Left colon (tissue), 2 donors: ENCODE measurements at regions not wholly inside any gene's neighbourhood (a gene's known extent, or its start where the extent isn't known, plus 50 kb on each side); places are given as distances from the start of the nearest gene placed in this dataset.
"Not testable (repeated sequence)": the region's sequence is repeated elsewhere in the genome, so short reads cannot be mapped to it uniquely, and the experiment has no call there.

Experiments used
- ATAC-seq: fragments of 200-7000 bp; cut with Tn5 transposase; one replicate; pipeline ENCODE4 v1.9.1; 2020; ENCODE audit warnings: mild to moderate bottlenecking, moderate library complexity
- DNase-seq, 2 donors: peaks; one replicate each; pipeline ENCODE4 v3.0.0-alpha.2; 2020
- intact Hi-C, 2 donors: fragments of 100-400 bp; cut with DNase I in 1 of 2; cut with micrococcal nuclease in 1 of 2; formaldehyde crosslinking; loops; one replicate each; pipeline versions ENCODE4 v1.11.2 to v1.14.0; 2022; cut with DNase I, micrococcal nuclease
- donor health status: DM: no; HTN: no; CAD: no.
- donor health status: DM: yes; HTN: yes; CAD: no.

DNA sequence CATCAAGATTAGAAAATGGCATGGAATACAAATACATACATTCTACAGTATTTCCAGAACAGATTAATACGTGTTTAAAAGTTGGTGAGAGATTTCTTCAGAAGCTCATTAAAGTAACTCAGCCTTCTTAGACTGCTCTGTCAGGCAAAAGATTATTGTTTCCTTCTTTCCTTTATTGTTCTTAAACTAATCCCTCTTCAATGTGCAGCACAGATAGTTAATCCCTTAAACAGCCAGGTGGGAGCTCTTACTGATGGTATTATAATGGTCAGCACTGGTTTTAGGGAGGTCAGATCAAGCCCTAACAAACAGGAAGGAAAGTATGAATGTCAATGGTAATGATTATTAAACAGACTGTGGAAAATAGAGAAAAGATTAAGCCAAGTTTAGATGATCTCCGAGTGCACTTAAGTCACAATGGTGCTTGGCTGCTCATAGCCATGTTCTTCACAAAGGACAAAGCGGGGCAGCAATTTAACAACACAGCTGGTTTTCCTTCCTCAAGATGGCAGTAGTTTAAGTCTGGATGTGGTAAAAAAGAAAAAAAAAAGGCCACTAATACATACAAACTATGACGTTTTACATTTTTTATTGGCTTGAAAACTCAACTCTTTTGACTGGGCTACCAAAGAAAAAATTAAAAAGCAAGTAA, 992.6 kb downstream of the PCDH9 start:
- intact Hi-C loops = no loop called here
- DNase-seq (no peak), ATAC-seq (no peak)

DNA sequence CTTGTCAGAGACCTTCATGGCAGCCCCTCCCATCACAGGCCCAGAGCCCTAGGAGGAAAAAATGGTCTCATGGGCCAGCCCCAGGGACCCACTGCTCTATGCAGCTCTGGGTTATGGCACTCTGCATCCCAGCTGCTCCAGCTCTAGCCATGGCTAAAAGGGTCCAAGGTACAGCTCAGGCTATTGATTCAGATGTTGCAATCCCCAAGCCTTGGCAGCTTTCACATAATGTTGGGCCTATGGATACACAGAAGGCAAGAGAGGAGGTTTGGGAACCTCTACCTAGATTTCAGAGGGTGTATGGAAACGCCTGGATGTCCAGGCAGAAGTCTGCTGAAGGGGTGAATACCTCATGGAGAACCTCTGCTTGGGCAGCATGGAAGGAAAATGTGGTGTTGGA, 996.0 kb downstream of the PCDH9 start:
- intact Hi-C loops = no loop called here
- no peak for DNase-seq
- no peak for ATAC-seq

DNA sequence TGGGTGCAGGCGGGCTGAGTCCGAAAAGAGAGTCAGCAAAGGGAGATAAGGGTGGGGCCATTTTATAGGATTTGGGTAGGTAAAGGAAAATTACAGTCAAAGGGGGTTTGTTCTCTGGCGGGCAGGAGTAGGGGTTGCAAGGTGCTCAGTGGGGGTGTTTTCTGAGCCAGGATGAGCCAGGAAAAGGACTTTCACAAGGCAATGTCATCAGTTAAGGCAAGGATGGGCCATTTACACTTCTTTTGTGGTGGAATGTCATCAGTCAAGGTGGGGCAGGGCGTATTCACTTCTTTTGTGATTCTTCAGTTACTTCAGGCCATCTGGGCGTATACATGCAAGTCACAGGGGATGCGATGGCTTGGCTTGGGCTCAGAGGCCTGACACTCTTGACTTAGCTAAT, 998.2 kb downstream of the PCDH9 start:
- DNase-seq, ATAC-seq, intact Hi-C loops: not testable (repeated sequence)

DNA sequence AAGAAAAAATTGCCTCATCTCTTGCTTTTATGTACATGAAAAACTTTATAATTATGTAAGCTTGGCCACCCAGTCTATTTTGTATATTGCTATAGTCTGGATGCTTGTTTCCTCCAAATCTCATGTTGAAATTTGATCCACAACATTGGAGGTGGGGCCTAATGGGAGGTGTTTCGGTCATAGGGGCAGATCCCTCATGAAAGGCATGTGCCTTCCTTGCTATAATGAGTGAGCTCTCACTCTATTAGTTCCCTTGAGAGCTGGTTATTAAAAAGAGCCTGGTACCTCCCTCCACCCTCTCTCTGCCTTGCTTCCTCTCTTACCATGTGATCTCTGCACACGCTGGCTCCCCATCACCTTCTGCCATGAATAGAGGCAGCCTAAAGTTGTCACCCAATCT, 1005.1 kb downstream of the PCDH9 start:
- ATAC-seq (no peak), DNase-seq (no peak)
- intact Hi-C loops = no loop called here

DNA sequence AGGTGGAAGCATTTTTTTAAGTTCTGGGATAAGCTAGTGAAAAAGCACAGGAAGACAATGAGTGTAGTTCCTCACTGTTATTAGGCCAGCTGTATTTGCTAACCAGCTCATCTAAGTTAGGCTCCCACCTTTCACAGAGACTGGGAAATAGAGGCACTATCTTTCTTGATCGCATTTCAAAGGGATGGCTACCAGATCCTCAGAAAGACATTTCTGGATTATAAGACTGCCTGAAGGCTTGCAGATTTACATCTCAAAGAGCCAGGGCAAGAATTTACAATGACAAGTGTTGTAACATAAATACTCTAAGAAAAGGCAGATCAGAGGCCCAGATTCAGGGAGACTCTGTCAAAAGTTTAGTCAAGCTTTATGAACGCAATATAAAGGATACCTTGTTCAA, 1005.5 kb downstream of the PCDH9 start:
- DNase-seq (no peak), ATAC-seq (no peak)
- intact Hi-C loops = no loop called here

DNA sequence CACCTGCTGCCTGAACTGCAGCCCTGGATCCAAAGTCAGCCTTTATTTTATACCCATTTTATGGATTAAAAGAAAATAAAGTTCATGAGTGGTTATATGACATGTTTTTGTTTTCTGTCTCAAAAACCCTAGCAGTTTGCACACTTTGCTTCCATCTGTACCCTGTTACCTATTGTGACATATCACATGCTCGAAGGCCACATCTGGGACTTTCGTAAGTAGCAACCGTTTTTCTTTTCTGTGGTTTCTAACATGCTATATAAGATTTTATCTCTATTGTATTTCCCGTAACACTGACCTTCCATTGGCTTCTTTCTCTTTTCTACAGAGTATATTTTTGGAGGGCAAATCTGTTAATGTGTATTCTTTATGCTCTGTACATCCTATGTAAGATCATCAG, 1007.2 kb downstream of the PCDH9 start:
- intact Hi-C loops = no loop called here
- ATAC-seq (no peak), DNase-seq (no peak)

DNA sequence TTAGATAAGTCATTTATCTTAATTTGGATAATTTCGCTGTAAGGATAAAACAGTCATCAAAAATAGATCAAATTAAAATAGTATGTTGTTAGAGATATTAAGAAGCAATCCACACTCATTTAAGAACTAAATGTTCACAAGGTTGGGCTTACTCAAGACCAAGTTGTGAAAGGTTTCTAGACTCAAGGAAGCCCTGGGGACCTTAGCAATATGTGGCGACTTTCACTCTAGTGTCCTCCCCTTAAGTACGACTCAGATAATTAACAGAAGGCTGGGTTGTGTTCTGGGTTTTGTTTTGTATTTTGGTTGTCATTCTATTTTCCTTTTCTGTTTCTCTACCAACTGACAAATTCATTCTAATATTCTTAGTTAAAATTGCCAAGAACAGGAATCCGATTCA, 1008.0 kb downstream of the PCDH9 start:
- no peak for DNase-seq
- ATAC-seq = no peak
- intact Hi-C loops = no loop called here

DNA sequence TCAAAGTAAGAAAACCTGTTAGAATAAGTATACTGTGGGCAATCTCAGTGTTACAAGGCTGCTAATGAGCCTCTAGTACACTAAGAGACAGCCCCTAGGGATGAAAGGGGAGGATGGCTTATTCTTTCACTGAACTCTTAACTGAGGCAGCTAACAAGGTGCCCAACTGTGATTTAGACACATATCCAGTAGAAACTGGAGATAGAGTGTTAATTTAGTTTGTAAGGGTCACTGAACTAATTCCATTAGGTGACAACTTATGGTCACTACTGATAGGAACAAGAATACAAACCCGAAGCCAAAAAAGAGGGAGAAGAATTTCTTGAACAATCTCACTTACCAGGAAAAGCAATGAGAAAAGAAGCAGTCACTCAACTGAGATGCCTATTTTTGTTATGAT, 1010.6 kb downstream of the PCDH9 start:
- ATAC-seq = no peak
- intact Hi-C loops = no loop called here
- no peak for DNase-seq

DNA sequence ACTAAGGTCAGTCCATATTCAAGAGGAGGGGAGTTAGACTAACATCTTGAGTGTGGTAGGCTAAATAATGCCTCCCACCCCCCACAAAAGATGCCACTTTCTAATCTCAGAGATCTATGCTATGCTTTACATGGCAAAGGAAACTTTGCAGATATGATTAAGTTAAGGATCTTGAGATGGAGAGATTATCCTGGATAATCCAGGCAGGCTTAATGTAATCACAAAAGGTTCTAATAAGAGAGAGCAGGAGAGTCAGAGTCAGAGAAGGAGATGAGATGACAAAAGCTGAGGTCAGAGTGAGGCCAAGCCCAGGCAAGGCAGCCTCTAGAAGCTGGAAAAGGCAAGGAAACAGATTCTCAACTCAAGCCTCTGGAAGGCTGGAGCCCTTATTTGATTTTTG, 1011.6 kb downstream of the PCDH9 start:
- ATAC-seq (no peak), DNase-seq (no peak)
- intact Hi-C loops = no loop called here

DNA sequence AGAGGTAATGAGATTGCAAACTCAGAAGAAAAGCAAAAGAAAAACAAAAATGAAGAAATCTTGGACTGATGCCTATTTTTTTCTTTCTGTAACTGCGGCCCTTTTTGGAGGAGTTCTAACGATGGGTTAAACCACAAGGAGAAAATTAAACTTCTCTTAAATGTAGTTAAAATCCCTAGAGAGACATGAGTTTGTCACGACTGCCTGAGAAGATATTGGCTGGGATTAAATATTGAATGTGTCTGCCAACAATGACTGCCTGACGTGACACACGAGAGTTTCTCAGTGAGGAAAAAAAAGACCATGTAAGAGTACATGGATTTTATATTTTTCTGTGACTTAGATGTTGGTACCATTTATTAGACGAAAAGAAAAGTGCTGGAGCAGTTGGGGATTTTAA, 1013.4 kb downstream of the PCDH9 start:
- no peak for ATAC-seq
- intact Hi-C loops = no loop called here
- no peak for DNase-seq

DNA sequence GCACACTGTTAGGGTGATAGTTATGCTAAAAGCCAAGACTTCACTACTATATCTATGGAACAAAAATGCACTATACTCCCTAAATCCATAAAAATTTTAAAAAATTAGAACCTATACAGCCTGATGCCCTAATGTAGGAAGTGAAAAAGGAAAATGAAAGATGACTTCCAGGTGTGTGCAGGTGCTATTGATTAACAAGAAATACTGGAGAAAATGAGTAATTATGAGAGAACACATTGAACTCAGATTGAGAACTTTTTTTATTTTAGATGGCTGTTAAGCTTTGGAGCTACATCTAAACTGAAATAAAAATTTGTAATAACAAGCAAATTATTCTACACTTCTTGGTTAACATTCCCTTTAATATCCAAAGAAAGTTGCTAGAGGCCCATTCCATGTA, 1015.7 kb downstream of the PCDH9 start:
- intact Hi-C loops = no loop called here
- ATAC-seq = no peak
- no peak for DNase-seq

DNA sequence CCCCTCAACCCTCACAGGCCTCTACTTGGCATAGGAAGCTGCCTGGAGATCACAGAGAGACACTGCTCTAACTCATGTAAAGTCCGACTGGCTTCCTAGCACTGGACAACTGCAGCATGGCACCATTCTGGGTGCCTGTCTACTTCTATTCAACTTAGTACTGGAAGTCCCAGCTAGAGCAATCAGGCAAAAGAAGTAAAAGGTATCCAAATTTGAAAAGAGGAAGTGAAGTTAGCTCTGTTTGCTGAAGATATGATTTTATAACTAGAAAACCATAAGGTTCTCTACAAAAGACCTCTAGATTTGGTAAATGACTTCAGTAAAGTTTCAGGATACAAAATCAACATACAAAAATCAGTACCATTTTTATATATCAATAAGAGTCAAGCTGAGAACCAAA, 1017.6 kb downstream of the PCDH9 start:
- no peak for ATAC-seq
- no peak for DNase-seq
- intact Hi-C loops = no loop called here

DNA sequence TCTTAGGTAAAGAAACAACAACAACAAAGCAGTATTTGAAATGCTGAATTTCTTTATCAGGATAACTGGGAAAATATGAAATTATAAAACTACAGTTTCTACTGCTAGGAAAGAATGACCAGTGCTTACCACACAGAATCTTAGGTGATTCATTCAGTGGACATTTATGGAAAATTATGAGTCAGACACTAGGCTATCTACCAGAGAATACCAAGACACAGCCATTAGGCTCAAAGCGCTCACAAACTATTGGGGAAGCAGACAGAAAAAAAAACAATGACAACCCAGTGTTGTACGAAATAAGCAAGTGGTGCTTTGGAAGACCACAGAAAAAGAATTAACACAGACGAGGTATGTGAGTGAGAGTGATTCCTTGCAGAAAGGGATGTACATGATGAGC, 1019.5 kb downstream of the PCDH9 start:
- DNase-seq = no peak
- no peak for ATAC-seq
- intact Hi-C loops = no loop called here

DNA sequence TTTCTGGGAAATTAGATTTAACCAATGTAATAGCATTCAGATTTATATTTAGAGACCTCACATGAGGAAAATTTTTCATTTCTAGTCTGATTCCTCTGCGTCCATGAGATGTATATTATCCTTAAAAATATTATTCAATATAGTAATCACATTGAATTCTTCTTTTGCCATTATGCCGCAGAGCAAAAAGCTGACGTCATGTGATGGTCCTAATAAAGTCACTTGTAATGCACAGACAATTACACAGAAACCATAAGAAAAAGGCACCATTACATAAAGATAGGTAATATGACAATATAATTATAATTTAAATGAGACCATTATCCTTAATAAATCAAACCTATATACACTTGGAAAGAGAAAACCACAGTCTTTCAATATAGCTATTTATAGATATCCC, 1021.5 kb downstream of the PCDH9 start:
- no peak for DNase-seq
- intact Hi-C loops = no loop called here
- no peak for ATAC-seq

DNA sequence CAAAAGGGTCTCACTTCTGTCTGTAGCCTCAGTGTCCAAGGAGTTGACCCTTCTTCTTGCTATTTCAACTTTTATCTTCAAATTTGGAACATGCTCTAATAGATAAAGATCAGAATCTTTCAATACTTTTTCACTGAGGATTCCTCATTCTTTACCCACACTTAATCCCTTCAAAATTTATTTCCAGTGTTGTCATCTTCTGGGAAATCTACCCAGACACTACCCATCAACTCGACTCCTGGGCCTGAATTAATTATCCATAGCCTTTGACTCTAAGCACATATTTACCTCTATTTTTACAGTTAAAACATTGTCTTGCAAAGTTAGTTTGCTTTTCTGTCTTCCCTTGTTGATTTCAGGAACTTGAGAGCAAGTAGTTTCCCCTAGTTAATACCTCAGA, 1022.5 kb downstream of the PCDH9 start:
- ATAC-seq = no peak
- intact Hi-C loops = no loop called here
- no peak for DNase-seq

DNA sequence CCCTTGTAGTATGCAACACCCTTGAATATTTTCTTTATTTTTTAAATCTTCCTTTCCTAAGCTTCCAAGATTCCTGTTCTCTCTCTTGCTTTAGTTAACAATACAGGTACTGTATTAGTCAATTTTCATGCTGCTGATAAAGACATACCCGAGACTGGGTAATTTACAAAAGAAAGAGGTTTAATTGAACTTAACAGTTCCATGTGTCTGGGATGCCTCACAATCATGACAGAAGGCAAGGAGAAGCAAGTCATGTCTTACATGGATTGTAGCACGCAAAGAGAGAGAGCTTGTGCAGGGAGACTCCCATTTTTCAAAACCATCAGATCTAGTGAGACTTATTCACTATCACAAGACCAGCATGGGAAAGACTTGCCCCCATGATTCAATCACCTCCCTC, 1024.3 kb downstream of the PCDH9 start:
- intact Hi-C loops = no loop called here
- DNase-seq = no peak
- ATAC-seq = no peak

DNA sequence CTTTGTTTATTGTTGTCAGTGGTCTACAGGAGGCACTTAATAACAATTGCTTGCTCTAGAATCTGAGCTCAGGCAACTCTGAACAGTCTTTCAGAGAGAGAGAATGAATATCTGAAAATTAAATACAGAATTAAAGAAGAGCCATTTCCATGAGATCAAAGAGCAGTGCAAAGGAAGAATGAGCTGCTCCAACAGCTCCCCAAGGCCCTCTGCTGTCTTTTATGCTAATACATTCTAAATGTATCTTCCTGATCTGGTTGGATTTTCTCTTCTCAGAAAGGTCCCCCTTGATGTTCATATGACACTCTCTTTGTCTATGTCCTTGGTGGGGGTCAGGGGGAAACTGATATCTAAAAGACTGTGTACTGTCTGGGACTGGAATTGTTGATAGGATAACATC, 1029.6 kb downstream of the PCDH9 start:
- no peak for DNase-seq
- ATAC-seq = no peak
- intact Hi-C loops = no loop called here

DNA sequence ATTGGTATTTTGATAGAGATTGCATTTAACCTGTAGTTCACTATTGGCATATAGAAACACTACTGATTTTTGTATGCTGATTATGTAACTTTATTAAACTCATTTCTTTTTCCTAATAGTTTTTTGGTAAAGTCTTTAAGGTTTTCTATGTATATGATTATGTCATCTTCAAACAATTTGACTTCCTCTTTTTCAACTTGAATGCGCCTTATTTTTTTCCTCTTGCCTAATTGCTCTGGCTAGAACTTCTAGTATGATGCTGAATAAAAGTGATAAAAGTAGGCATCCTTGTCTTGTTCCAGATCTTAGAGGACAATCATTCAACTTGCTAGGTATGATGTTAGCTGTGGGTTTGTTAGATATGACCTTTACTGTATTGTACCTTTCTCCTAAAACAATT, 1034.9 kb downstream of the PCDH9 start:
- no peak for DNase-seq
- ATAC-seq = no peak
- intact Hi-C loops = no loop called here

DNA sequence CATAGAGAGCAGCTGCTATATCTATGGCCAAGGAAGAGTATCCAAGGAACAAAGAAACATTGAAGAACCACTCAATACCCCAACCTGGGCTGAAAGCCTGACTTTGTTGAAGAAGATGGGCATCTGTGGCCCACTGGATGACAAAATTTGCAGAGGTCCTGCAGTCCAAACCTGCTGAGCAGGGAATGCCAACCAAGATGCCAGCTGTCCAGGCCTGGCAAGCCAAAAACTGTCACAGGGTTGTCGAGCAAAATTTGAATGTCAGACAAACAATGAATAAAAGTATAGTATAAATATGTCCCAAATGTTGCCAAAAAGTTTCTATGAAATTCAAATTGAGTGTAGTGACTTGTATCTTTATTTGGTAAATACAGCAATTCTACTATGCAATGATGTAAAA, 1040.2 kb downstream of the PCDH9 start:
- intact Hi-C loops = no loop called here

DNA sequence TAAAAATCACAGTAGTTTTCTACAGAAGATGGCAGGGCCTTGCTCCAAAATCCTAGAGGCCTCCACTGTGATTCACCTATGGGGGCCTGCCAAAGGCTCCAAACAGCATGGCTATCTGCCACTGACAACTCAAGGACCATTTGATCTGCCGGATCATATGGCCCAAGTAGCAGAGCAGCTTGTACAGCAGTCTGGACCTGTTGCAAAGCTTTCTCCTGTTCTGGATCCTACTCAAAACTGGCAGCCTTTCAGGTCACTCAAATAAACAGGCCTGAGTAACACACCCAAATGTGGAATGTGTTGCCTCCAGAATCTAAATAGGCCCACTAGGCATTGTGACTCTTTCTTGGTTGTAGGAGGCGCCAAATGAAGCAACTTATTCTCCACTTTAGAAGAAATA, 1049.3 kb downstream of the PCDH9 start:
- DNase-seq = no peak
- intact Hi-C loops = no loop called here

More for the DNA sequence above, 1040.2 kb downstream of the PCDH9 start:
- ATAC-seq (no peak), DNase-seq (no peak)

DNA sequence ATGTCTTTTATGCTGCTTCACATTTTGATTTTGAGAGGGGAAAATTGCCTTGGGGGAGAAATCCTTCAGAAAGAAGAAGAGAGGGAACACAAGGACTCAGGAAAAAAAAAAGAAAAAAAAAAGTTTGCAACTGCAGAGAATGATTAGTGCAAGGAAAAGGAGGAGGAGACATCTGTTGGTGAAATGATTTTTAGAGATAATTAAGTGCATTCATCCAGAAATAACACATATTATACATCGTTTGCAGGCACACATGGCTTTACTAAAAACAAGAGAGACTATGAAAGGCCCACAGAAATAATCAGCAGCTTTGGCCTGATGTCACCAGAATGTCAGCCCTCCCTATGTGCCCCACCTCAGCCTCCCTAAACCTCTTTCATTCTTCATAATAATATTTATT, 1058.2 kb downstream of the PCDH9 start:
- intact Hi-C loops = no loop called here
- DNase-seq (no peak), ATAC-seq (no peak)

More for the DNA sequence above, 1049.3 kb downstream of the PCDH9 start:
- no peak for ATAC-seq

DNA sequence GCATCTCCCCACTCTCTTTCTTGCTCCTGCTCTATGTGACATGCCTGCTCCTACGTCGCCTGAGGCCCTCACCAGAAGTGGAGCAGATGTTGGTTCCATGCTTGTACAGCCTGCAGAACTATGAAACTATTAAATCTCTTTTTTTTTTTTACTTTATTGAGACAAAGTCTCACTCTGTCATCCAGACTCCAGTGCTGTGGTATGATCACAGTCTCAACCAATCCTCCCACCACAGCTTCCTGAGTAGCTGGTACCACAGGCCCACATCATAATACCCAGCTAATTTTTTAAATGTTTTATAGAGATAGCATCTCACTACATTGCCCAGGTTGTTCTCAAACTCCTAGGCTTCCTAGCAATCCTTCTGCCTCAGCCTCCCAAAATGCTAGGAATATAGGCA, 1067.7 kb downstream of the PCDH9 start:
- DNase-seq = no peak
- ATAC-seq = no peak
- intact Hi-C loops = no loop called here
